Endothelial cell (in vitro differentiated cells): ENCODE measurements at regions not wholly inside any gene's neighbourhood (a gene's known extent, or its start where the extent isn't known, plus 50 kb on each side); places are given as distances from the start of the nearest gene placed in this dataset.

Source experiments
- DNase-seq: peaks from one replicate; pipeline ENCODE4 v3.0.0; 2021; ENCODE audit warnings: low spot score
- H3K27ac Mint-ChIP-seq: one replicate; pipeline ENCODE4 v1.8.0; 2021; ENCODE audit warnings: mixed read lengths, inconsistent platforms; ENCODE audit not compliant: unreplicated experiment
- H3K27me3 Mint-ChIP-seq: one replicate; pipeline ENCODE4 v1.8.0; 2021; ENCODE audit warnings: mild to moderate bottlenecking, moderate library complexity, mixed read lengths, inconsistent platforms; ENCODE audit not compliant: unreplicated experiment
- H3K36me3 Mint-ChIP-seq: one replicate; pipeline ENCODE4 v1.8.0; 2021; ENCODE audit warnings: mild to moderate bottlenecking, low read depth, mixed read lengths, inconsistent platforms; ENCODE audit not compliant: unreplicated experiment
- H3K4me1 Mint-ChIP-seq: one replicate; pipeline ENCODE4 v1.8.0; 2021; ENCODE audit warnings: mild to moderate bottlenecking, mixed read lengths, inconsistent platforms; ENCODE audit not compliant: unreplicated experiment
- H3K4me3 Mint-ChIP-seq: one replicate; pipeline ENCODE4 v1.8.0; 2021; ENCODE audit warnings: mild to moderate bottlenecking, mixed read lengths, inconsistent platforms; ENCODE audit not compliant: unreplicated experiment
- H3K9me3 Mint-ChIP-seq: one replicate; pipeline ENCODE4 v1.8.0; 2021; ENCODE audit warnings: mixed read lengths, inconsistent platforms; ENCODE audit not compliant: unreplicated experiment
- CTCF ChIP-seq: fragments of 200-600 bp; sonication (generic); IDR thresholded peaks from one replicate; pipeline ENCODE4 v1.5.0; 2021; ENCODE audit warnings: antibody characterized with exemption; ENCODE audit not compliant: unreplicated experiment

GRCh38 chr5:123265551-123265950, 157.7 kb downstream of the CEP120 start:
- no peaks in the 10 kb centered on the region for H3K36me3 Mint-ChIP-seq
- no peak for TF ChIP-seq CTCF
- DNase-seq: no peak
- H3K4me1 Mint-ChIP-seq: no peaks in the 10 kb centered on the region
- H3K27me3 Mint-ChIP-seq: no peaks in the 10 kb centered on the region
- no peak overlapping the region for H3K4me3 Mint-ChIP-seq
- H3K27ac Mint-ChIP-seq: no peak overlapping the region
- no peaks in the 10 kb centered on the region for H3K9me3 Mint-ChIP-seq

- no peak overlapping the region for H3K27ac Mint-ChIP-seq
- no peak for TF ChIP-seq CTCF
- H3K4me3 Mint-ChIP-seq: no peak overlapping the region
- H3K4me1 Mint-ChIP-seq: no peaks in the 10 kb centered on the region
- no peaks in the 10 kb centered on the region for H3K27me3 Mint-ChIP-seq
- H3K9me3 Mint-ChIP-seq: no peaks in the 10 kb centered on the region
- H3K36me3 Mint-ChIP-seq: no peaks in the 10 kb centered on the region
- DNase-seq: no peak
Measured at GRCh38 chr5:123264394-123264793, 158.8 kb downstream of the CEP120 start.

GRCh38 chr5:123263859-123264258, 159.3 kb downstream of the CEP120 start:
- DNase-seq: no peak

GRCh38 chr5:123262216-123262823, 160.9 kb downstream of the CEP120 start:
- H3K27ac Mint-ChIP-seq: no peak overlapping the region
- H3K36me3 Mint-ChIP-seq: no peaks in the 10 kb centered on the region
- H3K27me3 Mint-ChIP-seq: peaks cover 3% of the 10 kb centered on the region
- no peaks in the 10 kb centered on the region for H3K9me3 Mint-ChIP-seq
- TF ChIP-seq CTCF: no peak
- no peak for DNase-seq
- H3K4me1 Mint-ChIP-seq: no peaks in the 10 kb centered on the region
- no peak overlapping the region for H3K4me3 Mint-ChIP-seq

More at GRCh38 chr5:123263859-123264258, 159.3 kb downstream of the CEP120 start:
- no peak for TF ChIP-seq CTCF
- no peaks in the 10 kb centered on the region for H3K36me3 Mint-ChIP-seq
- H3K27me3 Mint-ChIP-seq: no peaks in the 10 kb centered on the region
- no peak overlapping the region for H3K4me3 Mint-ChIP-seq
- H3K27ac Mint-ChIP-seq: no peak overlapping the region
- no peaks in the 10 kb centered on the region for H3K9me3 Mint-ChIP-seq
- no peaks in the 10 kb centered on the region for H3K4me1 Mint-ChIP-seq

- no peak for TF ChIP-seq CTCF
- Mint-ChIP-seq H3K4me1 (no peaks in the 10 kb centered on the region), H3K27ac (no peak overlapping the region), H3K4me3 (no peak overlapping the region), H3K9me3 (peaks cover 4% of the 10 kb centered on the region), H3K27me3 (peaks cover 4% of the 10 kb centered on the region), H3K36me3 (peaks cover 3% of the 10 kb centered on the region)
- DNase-seq: no peak
Measured at GRCh38 chr5:123261752-123262151, 161.5 kb downstream of the CEP120 start.
